ENCODE measurements at regions not wholly inside any gene's neighbourhood (a gene's known extent, or its start where the extent isn't known, plus 50 kb on each side); places are given as distances from the start of the nearest gene placed in this dataset.
"Not testable (repeated sequence)": the region's sequence is repeated elsewhere in the genome, so short reads cannot be mapped to it uniquely, and the experiment has no call there.

DNA sequence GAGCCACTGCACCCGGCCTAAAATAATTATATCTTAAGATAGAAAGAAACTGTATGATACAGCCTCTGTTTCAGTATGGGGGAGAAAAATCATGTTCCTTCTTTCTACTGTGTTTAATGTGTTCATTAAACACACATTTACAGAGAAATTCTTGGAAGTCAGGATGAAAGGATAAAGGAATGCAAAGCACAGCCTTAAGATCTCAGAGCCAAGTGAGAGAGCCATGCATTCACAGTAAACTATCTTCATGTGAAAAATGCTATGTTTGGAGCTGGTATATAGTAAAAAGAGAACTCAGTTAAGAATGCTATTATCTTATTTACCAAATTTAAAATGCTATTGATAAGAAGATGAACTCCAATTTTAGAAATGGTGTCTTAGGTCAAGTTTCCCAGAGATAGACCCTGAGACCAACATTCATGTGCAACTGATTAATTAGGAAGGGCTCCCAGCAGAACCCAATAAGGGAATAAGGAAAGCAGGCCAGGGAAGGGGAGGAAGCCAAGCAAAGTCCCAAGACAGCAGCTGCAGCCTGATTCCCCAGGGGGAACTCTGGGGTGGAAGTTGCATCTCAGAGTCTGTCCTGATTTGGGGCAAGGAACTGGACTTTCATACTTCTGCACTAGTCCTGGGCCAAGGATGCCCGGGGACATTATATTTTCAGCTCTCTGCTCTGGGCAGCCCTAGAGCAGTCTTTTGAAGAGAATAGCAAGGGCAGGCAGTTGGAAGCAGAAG is 130.0 kb upstream of the ZNF648 start:
- DNase-seq, result no peak

DNA sequence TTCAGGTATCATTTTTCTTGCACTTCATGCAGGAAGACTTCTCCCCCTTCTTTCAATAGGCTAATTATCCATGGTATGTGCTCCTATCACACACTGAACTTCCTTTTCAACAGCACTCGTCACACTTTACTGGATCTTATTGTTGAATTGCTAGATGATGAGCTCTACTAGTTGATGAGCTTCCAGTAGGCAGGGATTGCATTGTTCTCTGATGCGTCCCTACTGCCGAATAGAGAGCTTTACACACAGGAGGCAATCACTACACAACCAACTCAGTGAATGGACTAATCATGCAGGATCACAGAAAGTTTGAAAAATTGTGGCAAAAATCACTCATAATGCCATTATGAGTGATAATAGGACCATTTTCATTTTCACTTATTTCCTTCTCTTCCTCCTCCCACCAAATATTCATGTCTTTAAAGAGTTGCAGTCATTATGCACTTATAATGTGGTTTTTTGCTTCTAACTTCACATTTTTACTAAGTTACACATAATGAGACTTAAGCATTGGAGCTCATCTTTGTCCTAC is 128.1 kb upstream of the ZNF648 start:
- no peak for DNase-seq

DNA sequence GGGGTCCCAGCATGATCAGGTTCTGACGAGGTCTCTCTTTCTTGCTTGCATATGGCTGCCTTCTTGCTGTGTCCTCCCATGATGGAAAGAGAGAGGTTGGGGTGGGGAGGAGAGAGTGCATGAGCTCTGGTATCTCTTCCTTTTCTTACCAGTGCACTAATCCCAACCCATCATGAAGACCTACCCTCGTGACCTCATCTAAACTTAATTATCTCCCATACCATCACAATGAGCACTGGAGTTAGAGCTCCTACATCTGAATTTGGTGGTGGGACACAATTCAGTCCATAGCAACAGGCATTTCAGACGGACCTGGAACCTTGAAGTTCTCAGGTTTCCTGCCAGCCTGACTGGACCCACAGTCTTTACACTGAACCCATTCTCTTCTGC is 125.2 kb upstream of the ZNF648 start:
- no peak for DNase-seq

DNA sequence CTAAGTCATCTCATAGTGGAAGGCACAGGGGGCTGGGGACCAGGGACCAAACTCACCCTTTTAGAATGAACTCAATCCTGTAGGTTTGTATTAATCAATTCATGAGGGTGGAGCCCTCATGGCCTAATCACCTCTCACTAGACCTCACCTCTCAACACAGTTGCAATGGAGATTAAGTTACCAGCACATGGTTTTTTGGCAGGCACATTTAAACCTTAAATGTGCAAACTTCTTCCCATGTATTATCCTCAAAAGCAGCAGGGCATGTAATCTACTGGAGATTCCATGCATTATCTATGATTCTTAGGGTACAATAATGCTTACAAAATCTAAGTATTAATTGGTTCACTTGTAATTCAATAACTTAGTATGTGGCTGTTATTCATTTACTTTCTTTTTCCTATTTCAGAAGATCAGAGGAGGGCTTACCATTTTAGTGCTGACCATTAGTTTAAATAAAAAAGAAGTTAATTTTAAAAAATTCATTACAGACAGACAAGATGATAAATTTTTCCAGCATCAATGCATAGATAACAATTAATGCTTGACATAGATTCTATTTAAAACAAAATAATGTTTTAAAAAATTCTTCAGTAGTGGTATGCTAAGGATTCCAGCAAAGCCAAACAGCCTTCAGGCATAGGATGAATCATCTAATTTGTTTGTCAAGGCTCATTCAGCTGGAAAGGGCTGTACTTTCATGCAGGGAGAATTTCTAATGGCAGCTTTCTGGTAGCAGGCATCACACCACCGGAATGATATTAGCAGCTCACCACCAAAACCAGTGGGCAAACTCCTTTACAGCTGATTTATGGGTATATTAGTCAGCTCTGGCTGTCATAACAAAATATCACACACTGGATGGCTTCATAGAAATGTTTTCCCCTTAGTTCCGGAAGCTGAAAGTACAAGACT is 124.6 kb upstream of the ZNF648 start:
- no peak for DNase-seq

DNA sequence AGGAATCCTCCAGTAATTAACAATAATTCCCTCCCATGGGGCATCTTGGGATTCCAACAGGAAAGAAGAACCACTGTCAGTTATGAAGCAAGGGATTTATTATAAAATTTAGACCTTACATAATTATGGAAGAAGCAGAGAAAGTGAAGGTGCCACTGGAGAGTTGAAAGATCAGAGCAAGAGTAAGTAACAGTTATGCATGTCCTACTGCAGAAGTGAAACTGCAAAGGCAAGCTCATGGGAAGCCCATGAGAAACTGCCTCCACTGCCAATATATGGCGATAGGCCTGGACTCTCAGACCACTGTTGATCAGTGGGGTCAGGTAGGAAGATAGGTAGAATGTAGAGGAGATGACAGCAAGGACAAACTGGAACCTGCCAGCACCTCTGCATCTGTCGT is 123.6 kb upstream of the ZNF648 start:
- no peak for DNase-seq

DNA sequence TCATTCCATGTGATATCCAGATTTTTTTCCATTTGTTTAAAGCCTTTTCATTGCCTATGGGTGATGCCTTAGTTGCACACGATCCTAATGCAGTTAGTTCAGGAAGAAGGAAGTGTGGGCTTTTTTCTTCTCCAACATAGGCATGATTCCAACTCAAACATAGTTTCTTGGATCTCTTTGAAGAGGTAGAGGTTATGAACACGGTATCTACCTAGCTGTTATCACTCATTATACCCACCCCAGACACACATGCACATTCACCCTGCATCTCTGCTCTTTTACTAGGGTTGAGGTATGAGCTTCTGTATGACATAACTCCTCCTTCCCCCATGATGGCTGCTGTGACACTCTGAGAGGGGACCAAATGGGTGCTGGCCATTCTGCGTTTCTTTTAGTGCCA is 122.1 kb upstream of the ZNF648 start:
- no peak for DNase-seq

DNA sequence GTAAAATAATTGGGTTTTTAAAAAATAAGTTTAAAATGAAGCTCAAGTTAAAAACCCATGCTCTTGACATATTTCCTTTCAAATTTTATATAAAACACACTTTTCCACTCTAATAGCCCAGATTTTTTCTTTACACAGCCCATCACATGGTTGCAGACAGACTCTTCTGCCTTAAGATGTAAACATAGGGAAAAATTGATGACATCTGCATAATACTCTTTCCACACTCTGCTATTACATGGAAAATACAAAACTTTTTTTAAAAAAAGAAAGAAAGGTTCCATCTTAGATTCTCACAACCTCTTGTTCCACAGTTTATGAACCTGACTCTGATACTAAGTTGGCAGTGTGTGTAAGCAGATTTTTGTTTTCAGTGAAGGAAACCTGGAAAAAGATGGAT is 120.8 kb upstream of the ZNF648 start:
- no peak for DNase-seq

DNA sequence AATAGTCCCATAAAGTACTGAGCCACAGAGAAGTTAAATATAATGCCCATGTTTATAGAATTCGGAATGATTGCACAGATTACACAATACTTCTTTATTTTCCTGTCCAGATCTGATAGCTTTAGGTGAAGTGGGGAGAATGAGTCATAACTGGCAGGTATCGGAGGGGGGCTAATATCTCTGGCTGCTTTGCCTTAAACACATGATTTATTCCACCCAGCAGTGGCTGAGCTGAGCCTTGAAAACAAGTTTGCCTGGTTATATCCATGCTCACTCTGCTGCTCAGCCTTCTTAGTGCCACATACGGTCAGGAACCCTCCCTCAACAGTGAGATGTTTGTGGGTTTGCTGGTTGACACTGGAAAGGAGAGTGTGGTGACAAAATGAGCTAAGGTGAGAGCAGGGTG is 119.7 kb upstream of the ZNF648 start:
- DNase-seq, result no peak

DNA sequence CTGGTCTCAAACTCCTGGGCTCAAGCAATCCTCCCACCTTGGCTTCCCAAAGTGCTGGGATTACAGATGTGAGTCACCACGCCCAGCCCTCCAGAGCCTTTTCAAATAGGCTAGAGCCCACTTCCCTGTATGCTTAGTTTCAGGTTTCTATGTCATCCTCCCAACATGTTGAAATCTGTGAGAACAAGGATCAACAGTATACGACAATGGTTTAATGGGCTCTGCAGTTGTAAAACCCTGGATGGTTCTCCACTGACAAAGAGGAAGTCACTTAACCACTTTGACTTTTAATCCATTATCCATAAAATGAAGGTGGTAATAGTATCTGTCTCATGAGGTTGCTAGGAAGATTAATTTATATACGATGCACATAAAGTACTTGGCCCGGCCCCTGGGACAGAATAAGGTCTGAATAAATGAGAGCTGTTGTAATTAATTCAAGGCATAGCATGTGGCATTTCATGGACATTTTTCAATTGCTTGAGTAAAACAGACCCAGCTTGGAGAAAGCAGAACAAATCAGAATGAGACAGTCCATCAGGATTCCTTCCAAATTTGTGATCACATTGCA is 113.9 kb upstream of the ZNF648 start:
- no peak for DNase-seq

DNA sequence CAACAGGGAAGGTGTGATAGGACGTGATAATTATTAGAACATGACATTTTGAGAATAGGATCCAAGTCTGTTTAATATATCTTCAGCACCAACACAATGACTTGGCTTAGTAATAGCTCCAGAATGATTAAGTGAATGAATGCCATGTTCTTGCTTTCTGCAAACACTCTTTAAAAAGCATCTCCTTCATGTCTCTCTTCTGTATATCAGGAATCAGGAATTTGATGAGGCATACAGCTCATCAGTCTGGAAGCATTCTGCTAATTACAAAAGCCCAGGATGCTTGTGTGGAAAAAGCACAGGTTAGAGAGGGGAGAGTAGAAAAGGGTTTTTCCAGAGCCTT is 113.0 kb upstream of the ZNF648 start:
- no peak for DNase-seq

DNA sequence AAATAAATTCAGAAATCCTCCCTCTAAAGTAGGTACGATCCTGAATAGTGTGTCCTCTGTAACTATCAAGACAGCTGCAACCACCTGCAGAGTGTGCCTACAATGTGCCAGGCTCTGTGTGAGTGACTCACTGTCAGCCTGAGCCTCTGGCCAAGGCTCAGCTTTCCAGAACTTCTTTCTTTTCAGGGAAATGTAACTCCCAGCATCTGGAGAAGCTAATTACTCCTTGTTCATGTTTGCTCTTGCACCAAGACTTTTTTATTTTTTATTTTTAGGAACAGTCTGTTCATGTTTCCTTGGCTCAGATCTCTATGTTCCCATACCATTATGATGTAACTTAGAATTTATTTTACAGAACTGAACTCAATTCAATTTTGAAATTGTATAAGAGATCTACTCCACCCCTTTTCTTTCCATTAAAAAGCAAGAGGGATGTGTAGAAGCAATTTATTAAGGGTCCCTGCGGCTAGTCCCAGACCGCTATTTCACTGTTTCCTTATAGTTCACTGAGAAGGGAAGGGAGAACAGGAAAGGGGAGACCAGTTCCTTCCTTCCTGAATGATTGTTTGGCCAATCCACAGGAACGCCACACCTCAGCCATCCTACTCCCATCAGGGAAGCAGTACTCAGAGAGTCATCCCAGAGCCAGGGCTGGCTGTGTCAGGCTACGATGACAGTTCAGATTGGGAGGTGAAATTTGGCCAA is 112.4 kb upstream of the ZNF648 start:
- no peak for DNase-seq

DNA sequence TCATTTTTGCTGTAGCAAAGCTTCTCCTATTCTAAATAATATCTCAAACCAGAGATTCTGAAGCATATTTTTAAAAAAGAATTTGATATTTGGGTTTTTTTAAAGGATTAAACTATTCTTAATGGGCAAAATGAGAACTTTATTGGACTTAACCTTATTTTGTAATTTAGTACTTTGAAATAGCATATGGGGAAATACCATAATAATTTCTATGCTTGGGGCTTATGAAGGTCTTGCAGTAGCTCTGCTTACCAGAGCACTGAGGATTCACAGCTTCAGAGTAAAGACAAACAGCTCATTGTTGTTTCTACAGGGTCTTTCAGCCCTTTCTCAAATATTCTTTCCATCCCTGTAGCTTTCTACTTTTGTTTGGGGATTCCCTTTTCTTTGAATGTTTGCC is 111.2 kb upstream of the ZNF648 start:
- no peak for DNase-seq

DNA sequence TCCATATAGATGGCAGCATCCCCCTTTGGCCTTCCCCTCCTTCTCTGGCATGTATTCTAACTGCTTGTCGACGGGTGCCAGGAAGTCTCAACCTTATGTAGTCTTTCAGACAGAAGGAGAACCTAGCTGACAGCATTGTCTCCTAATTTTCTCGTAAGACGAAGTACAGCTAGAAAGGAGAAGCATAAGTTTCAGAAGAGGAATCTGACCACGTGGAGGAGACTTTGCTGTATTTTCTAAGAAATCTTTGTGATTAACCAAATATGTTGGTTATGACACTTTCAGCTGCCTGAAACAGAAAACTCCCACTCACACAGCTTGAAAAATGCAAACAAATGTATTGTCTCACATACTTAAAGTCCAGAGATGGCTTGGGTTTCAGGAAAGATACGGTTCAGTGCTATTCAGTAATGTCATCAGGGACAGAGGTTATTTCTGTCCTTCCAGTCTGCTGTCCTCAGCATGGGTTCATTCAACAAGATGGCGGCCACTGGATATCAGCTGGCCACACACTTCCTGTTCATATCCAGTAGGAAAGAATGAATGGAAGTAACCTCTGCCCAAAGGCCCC is 109.5 kb upstream of the ZNF648 start:
- no peak for DNase-seq

DNA sequence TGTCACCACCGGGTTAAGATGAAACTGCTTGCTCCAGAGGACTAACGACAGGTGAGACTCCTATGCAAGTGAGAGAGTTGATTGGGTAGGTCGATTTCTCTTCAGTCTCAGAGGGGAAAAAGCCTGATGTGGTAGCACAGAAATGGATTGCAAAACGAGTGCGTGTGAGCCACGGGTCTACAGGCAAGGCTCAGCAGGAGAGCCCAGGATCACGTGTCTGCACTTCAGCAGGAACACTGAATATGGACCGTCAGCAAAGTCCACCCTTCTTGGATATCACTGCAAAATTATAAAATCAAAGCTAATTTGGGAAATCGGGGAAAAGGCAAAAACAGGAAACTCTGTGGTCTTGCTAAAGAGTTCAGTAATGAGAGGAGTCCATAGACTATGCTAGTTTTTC is 107.7 kb upstream of the ZNF648 start:
- DNase-seq, result no peak

DNA sequence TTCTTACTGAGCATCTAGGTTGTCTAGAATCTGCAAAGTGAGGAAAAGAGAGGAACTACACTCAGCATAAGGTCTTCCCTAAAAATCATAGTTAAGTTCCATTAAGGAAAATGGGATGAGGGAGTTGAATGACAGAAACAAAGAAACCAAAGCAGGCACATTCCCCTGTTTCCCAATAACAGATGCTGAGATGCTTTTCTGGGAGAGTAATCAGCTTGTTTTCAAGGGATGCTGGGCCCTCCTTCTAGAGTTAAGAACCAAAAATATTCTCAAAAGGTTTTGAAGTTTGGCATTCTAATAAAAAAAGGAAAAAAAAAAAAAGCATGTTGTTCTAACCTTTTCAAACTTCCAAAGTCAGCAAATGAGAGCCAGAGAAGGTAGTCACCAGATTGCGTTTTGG is 105.2 kb upstream of the ZNF648 start:
- no peak for DNase-seq

DNA sequence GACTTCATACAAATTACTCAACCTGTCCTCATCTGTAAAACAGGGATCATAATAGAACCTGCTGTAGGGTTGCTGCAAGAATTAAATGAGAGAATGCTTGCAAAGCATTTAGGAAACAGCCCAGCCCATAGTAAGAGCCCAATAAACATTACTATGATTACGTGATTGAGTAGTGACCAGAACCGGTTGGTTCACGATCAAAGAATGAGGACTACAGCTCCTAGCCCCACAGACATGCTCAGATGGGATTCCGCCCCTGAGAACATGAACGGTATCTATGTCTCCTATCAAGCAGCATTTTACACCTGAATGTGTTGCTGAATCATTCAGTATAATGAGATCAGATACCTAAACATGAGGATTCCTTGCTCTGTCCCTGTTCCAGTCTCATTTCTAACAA is 104.8 kb upstream of the ZNF648 start:
- DNase-seq, result no peak

DNA sequence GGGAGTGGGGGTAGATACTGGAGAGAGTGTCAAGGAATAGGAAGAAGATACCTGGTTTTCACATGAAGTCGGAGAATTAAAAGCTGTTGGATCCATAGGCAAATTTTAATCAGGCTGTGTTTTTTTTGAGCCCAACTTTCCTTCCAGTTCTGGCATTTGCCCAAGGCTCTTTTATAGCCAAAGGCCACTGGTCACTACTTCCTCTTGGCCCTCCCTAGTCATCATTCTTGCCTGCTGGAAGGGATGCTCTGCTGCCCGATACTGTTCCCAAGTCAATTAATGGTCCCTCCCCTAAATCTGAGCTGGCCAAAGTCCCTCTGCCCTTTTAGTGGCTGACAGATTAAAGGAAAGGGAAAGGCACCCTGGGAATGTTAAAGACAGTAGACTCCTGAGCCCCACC is 102.8 kb upstream of the ZNF648 start:
- no peak for DNase-seq

DNA sequence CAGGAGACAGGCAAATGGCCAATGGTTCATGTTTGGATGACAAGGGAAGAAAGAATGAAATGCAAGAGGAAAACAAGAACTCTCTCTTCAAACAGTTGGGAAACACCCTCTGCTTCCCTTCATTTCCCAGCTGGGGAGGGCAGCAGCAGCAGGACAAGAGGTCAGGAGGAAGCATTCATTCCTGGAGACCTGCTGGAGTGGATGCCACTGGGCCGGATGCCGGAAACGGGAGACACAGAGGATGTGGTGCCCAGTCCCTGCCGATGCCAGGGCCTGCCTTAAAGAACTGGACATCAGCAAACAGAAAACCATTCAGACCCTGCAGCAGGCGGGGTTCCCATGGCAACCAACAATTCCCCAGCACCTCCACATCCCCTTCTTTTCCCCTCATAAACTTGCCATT is 102.3 kb upstream of the ZNF648 start:
- DNase-seq, result no peak

DNA sequence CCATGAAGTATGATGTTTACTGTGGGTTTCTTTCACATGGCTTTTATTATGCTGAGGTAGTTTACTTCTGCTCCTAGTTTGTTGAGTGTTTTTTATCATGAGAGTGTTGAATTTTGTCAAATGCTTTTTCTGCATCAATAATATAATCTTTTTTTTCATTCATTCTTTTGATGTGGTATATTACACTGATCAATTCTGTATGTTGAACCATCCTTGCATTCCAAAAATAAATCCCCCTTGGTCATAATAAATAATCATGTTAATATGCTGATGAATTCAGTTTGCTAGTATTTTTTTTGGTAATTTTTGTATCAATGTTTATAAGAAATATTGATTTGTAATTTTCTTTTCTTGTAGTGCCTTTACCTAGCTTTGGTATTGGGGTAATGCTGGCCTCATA is 97.9 kb upstream of the ZNF648 start:
- DNase-seq, result no peak

DNA sequence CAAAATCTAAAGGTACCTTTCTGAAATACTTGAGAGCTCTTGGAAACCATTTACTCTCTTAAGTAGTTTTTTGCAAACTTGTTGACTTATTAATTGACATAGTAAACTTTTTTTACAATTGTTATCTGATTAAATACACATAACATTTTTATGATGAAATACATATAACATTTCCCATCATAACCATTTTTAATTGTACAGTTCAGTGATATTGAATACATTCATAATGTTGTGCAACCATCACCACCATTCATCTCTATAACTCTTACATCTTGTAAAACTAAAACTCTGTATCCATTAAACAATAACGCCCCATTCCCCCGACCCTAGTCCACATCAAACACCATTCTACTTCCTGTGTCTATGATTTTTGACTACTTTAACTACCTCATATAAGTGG is 95.7 kb upstream of the ZNF648 start:
- DNase-seq, result no peak

DNA sequence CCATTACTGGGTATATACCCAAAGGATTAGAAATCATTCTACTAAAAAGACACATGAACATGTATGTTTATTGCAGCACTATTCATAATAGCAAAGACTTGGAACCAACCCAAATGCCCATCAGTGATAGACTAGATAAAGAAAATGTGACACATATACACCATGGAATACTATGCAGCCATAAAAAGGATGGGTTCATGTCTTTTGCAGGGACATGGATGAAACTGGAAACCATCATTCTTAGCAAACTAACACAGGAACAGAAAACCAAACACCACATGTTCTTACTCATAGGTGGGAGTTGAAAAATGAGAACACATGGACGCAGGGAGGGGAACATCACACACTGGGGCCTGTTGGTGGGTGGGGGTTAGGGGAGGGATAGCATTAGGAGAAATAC is 92.9 kb upstream of the ZNF648 start:
- not testable (repeated sequence) for DNase-seq

DNA sequence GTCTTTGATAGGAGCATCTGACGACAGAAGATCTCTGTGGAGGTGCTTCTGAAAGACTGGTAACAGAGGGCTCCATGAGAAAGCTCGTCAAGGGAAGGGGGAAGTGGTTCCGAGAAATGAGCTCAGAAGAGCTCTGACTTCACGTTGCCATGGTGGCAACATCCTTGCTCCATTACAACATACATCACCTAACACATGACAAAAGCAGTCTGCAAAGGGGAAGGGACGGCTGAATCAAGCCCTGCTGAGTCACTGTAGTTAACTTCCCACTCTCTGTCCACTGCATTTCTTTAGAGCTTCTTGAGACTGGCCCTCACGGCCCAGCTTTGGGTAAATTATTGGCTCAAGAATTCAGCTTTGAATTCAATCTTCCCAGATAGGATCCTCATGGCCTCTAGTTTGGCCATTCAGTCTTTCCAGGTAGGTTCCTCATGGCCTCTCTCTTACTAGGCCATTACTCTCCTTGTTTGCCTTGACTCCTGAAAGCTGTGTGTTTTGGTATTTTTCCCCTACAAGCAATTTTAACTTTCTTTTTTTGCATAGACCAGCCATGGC is 88.0 kb upstream of the ZNF648 start:
- DNase-seq, result peak; percentile 10

DNA sequence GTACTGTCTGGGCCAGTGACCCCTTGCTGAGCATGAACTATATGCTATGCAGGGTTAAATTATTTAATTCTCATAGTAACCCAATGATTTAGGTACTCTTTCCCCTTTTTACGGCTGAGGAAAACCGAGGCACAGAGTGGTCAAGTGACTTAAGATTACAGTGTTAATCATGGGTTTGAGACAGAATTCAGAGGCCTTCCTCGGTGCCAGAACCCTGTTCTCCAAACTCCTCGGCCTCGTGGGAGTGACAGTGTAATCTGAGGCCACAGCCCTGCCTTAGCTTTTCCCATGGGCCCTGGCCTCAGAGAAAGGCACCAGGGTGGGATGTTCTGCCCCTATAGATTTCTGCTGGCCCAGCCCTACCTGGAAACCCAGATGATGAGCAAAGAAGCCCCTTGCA is 86.4 kb upstream of the ZNF648 start:
- DNase-seq, result no peak

Measured in stimulated activated CD4-positive, alpha-beta T cell treated with anti-CD3 and anti-CD28 coated beads, Interleukin-15, amount 100 ng/mL, for 24 hours (primary cell).